IMR-90 (cell line): ENCODE measurements at regions not wholly inside any gene's neighbourhood (a gene's known extent, or its start where the extent isn't known, plus 50 kb on each side); places are given as distances from the start of the nearest gene placed in this dataset.

Experiments
- ATAC-seq: fragments of 200-7000 bp; cut with Tn5 transposase; 2 replicates; pipeline ENCODE4 v1.9.1; 2020; ENCODE audit warnings: low read depth, mild to moderate bottlenecking, moderate library complexity
- BruUV-seq: library from RNA; stranded (reverse); fragments of 400-500 nt; replicated peaks from 2 replicates; lab custom pipeline; 2021; lab: Mats Ljungman, UMichigan
- CTCF ChIA-PET: fragments of 300-600 bp; formaldehyde crosslinking; extraction: SDS; loops from one replicate; lab custom pipeline; 2021; ENCODE audit warnings: antibody characterized with exemption; lab: Yijun Ruan, JAX
- POLR2A ChIA-PET: fragments of 300-600 bp; sonication (Branson Sonifier 250); formaldehyde crosslinking; loops from one replicate; lab custom pipeline; 2022; ENCODE audit warnings: antibody characterized with exemption; ENCODE audit not compliant: unreplicated experiment; lab: Charles Lee
- DNase-seq: peaks from one replicate; pipeline ENCODE4 v3.0.0; 2013
- H2AFZ ChIP-seq: replicated peaks from 2 replicates; pipeline ENCODE3; 2013; ENCODE audit warnings: low read length, mild to moderate bottlenecking; ENCODE audit not compliant: poor library complexity
- H2AK5ac ChIP-seq: 2 replicates; pipeline ENCODE4 v1.6.1; 2013; ENCODE audit warnings: low read depth, low read length, inconsistent platforms
- H2AK9ac ChIP-seq: replicated peaks from 2 replicates; pipeline ENCODE3; 2013; ENCODE audit warnings: mild to moderate bottlenecking, low read depth, low read length, moderate library complexity; ENCODE audit not compliant: poor library complexity
- H2BK120ac ChIP-seq: 2 replicates; pipeline ENCODE4 v1.6.1; 2013; ENCODE audit warnings: low read depth, low read length, inconsistent platforms
- H2BK15ac ChIP-seq: 3 replicates; pipeline ENCODE4 v1.6.1; 2013; ENCODE audit warnings: low read depth, low read length, inconsistent platforms
- H2BK20ac ChIP-seq: 2 replicates; pipeline ENCODE4 v1.6.1; 2013; ENCODE audit warnings: low read depth, mild to moderate bottlenecking, inconsistent platforms, low read length, moderate library complexity
- H2BK5ac ChIP-seq: 2 replicates; pipeline ENCODE4 v1.6.1; 2013; ENCODE audit warnings: mild to moderate bottlenecking, low read depth, low read length, inconsistent platforms; ENCODE audit not compliant: poor library complexity, severe bottlenecking
- H3K14ac ChIP-seq: replicated peaks from 2 replicates; pipeline ENCODE4 v1.6.1; 2013; ENCODE audit warnings: low read depth, low read length, inconsistent platforms
- H3K18ac ChIP-seq: 2 replicates; pipeline ENCODE4 v1.6.1; 2013; ENCODE audit warnings: low read depth, low read length, control low read depth
- H3K23ac ChIP-seq: 2 replicates; pipeline ENCODE4 v1.6.1; 2013; ENCODE audit warnings: low read depth, low read length, inconsistent platforms
- H3K27ac ChIP-seq: 2 replicates; pipeline ENCODE4 v1.5.1; 2013; ENCODE audit warnings: mild to moderate bottlenecking, control low read depth, low read length; ENCODE audit not compliant: insufficient read depth
- H3K27me3 ChIP-seq: 2 replicates; pipeline ENCODE4 v1.6.1; 2013; ENCODE audit warnings: low read length; ENCODE audit not compliant: control insufficient read depth, insufficient read depth
- H3K36me3 ChIP-seq: 2 replicates; pipeline ENCODE4 v1.6.1; 2013; ENCODE audit warnings: low read length, mixed read lengths; ENCODE audit not compliant: control insufficient read depth, insufficient read depth
- H3K4ac ChIP-seq: 2 replicates; pipeline ENCODE4 v1.6.1; 2013; ENCODE audit warnings: low read depth, low read length, inconsistent platforms
- H3K4me1 ChIP-seq: 2 replicates; pipeline ENCODE4 v1.6.1; 2013; ENCODE audit warnings: low read length, mixed read lengths; ENCODE audit not compliant: control insufficient read depth, insufficient read depth
- H3K4me2 ChIP-seq: 2 replicates; pipeline ENCODE4 v1.6.1; 2013; ENCODE audit warnings: low read depth, mild to moderate bottlenecking, control low read depth, low read length, moderate library complexity
- H3K4me3 ChIP-seq: 2 replicates; pipeline ENCODE4 v1.5.1; 2013; ENCODE audit warnings: low read depth, mild to moderate bottlenecking, control low read depth, low read length, moderate library complexity; ENCODE audit not compliant: insufficient read depth
- H3K56ac ChIP-seq: 2 replicates; pipeline ENCODE4 v1.6.1; 2013; ENCODE audit warnings: low read length, inconsistent platforms; ENCODE audit not compliant: insufficient read depth; ENCODE audit errors: extremely low read depth
- H3K79me1 ChIP-seq, 2 experiments: 2 replicates each; pipeline ENCODE4 v1.6.1; 2013; ENCODE audit warnings: low read length in 2 of 2, inconsistent platforms in 1 of 2, low read depth in 1 of 2
- H3K9ac ChIP-seq: 2 replicates; pipeline ENCODE4 v1.6.1; 2013; ENCODE audit warnings: low read depth, low read length, control low read depth
- H3K9me1 ChIP-seq: 2 replicates; pipeline ENCODE4 v1.6.1; 2013; ENCODE audit warnings: low read length, inconsistent platforms; ENCODE audit not compliant: insufficient read depth
- H3K9me3 ChIP-seq: 2 replicates; pipeline ENCODE4 v1.6.1; 2013; ENCODE audit warnings: low read length; ENCODE audit not compliant: control insufficient read depth, insufficient read depth
- H4K20me1 ChIP-seq: 2 replicates; pipeline ENCODE4 v1.6.1; 2013; ENCODE audit warnings: low read length, inconsistent platforms; ENCODE audit not compliant: insufficient read depth
- H4K5ac ChIP-seq: 2 replicates; pipeline ENCODE4 v1.6.1; 2013; ENCODE audit warnings: mild to moderate bottlenecking, low read depth, low read length, control low read depth
- H4K8ac ChIP-seq, 2 experiments: 2 replicates each; pipeline ENCODE4 v1.6.1; 2013; ENCODE audit warnings: low read depth in 2 of 2, low read length in 2 of 2, control low read depth in 1 of 2, inconsistent platforms in 1 of 2
- H4K91ac ChIP-seq: 2 replicates; pipeline ENCODE4 v1.6.1; 2013; ENCODE audit warnings: low read depth, low read length, inconsistent platforms; ENCODE audit not compliant: insufficient read depth
- MAFK ChIP-seq: IDR thresholded peaks from 2 replicates; pipeline ENCODE4 v1.6.1; 2012; ENCODE audit warnings: low read depth, low read length, improper control_type of control experiment
- USF2 ChIP-seq: fragments of 150-350 bp; IDR thresholded peaks from 2 replicates; pipeline ENCODE4 v1.6.1; 2017; ENCODE audit warnings: mild to moderate bottlenecking, antibody characterized with exemption, low read length, low read depth
- WGBS, 2 experiments: methylation state at CpG; one replicate each; pipeline versions ENCODE4 v1.1.5 to v1.1.7; 2013; ENCODE audit warnings: missing lambda C conversion rate in 2 of 2; ENCODE audit not compliant: insufficient read length in 1 of 2; ENCODE audit errors: extremely low coverage in 2 of 2; 5-methylcytosine and 5-hydroxymethylcytosine counted together
- dilution Hi-C: fragments of 300-500 bp; cut with HindIII; formaldehyde crosslinking; loops from one replicate; pipeline ENCODE4 v1.14.3; 2018; ENCODE audit warnings: low sequenced_read_pairs; ENCODE audit not compliant: unreplicated experiment
- in situ Hi-C: fragments of 300-500 bp; cut with MboI; formaldehyde crosslinking; loops from 3 replicates; pipeline ENCODE4 v1.14.3; 2019; ENCODE audit warnings: low sequenced_read_pairs, inconsistent platforms, mixed read lengths
- intact Hi-C: fragments of 100-400 bp; cut with micrococcal nuclease; formaldehyde crosslinking; loops from 2 replicates; pipeline ENCODE4 v1.10.0; 2022
- TF ChIP-seq, protein P1 (sequence below): fragments of 150-350 bp; IDR thresholded peaks from 2 replicates; pipeline ENCODE4 v1.6.1; 2016; ENCODE audit warnings: low read depth, mild to moderate bottlenecking, low read length, moderate library complexity, borderline replicate concordance

DNA sequence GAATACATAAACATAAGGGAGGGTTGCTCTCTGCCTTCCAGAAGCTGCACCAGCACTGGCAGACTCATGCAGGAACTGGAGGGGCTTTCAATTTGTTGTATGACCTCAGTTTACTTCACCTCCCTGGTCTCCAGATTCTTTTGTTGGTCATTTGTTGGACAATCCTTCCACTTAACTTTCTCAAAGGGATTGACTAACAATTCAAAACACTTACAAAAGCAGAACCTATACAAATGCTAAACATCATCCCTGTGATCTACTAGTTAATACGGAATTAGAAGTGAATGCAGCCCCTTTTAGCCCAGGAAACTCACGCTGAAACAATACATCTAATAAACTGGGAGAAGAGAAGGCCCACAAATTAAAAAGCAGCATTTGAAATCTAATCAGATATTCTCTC lies 404.6 kb upstream of the BRINP1 start:
- no peak overlapping the region for H3K56ac ChIP-seq
- H3K23ac ChIP-seq = no peak overlapping the region
- no peak overlapping the region for H3K27ac ChIP-seq
- H3K27me3 ChIP-seq = no peaks in the 10 kb centered on the region
- BruUV-seq = no TSS peak
- no peak overlapping the region for H2BK5ac ChIP-seq
- H4K8ac ChIP-seq = no peak overlapping the region
- H2AFZ ChIP-seq = no peak overlapping the region
- no peak overlapping the region for H3K4me2 ChIP-seq
- H4K5ac ChIP-seq = no peak overlapping the region
- no peaks in the 10 kb centered on the region for H4K20me1 ChIP-seq
- H2BK120ac ChIP-seq = no peak overlapping the region
- no peaks in the 10 kb centered on the region for H3K4me1 ChIP-seq
- no CpG with 5 or more reads among the region's 2 CpGs for WGBS, 2 experiments
- H3K9me3 ChIP-seq = no peaks in the 10 kb centered on the region; the same call in 1 of the 2 replicates
- H3K9ac ChIP-seq = no peak overlapping the region
- ChIA-PET CTCF (no interaction called here), POLR2A (no interaction called here)
- H2AK9ac ChIP-seq = no peak overlapping the region
- H3K14ac ChIP-seq = no peak overlapping the region
- H4K91ac ChIP-seq = no peak overlapping the region
- in situ Hi-C loops = no loop called here
- no peaks in the 10 kb centered on the region for H3K36me3 ChIP-seq
- no peak overlapping the region for H3K4ac ChIP-seq
- ATAC-seq (no peak), DNase-seq (no peak)
- intact Hi-C loops = no loop called here
- no peak overlapping the region for H3K18ac ChIP-seq
- H3K79me1 ChIP-seq = no peaks in the 10 kb centered on the region
- TF ChIP-seq, protein P1, sequence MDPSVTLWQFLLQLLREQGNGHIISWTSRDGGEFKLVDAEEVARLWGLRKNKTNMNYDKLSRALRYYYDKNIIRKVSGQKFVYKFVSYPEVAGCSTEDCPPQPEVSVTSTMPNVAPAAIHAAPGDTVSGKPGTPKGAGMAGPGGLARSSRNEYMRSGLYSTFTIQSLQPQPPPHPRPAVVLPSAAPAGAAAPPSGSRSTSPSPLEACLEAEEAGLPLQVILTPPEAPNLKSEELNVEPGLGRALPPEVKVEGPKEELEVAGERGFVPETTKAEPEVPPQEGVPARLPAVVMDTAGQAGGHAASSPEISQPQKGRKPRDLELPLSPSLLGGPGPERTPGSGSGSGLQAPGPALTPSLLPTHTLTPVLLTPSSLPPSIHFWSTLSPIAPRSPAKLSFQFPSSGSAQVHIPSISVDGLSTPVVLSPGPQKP = no peak
- TF ChIP-seq USF2 (no peak), MAFK (no peak)
- no peak overlapping the region for H2AK5ac ChIP-seq
- dilution Hi-C loops = no loop called here
- H3K4me3 ChIP-seq = no peak overlapping the region
- H2BK15ac ChIP-seq = no peak overlapping the region
- H2BK20ac ChIP-seq = no peak overlapping the region
- no peaks in the 10 kb centered on the region for H3K9me1 ChIP-seq
